ENCODE measurements at regions not wholly inside any gene's neighbourhood (a gene's known extent, or its start where the extent isn't known, plus 50 kb on each side); places are given as distances from the start of the nearest gene placed in this dataset.
"Not testable (repeated sequence)": the region's sequence is repeated elsewhere in the genome, so short reads cannot be mapped to it uniquely, and the experiment has no call there.

GRCh38 chr9:63876380-63876779 is 1408.6 kb downstream of the FOXD4L5 start:
- not testable (repeated sequence) for TF ChIP-seq EZH2 (IDR thresholded peaks at IDR 0.05; ENCODE audit: borderline replicate concordance, insufficient read depth, low read depth, low read length, poor library complexity, severe bottlenecking); CTCF (IDR thresholded peaks at IDR 0.05)
